ENCODE measurements at regions not wholly inside any gene's neighbourhood (a gene's known extent, or its start where the extent isn't known, plus 50 kb on each side); places are given as distances from the start of the nearest gene placed in this dataset.

DNA sequence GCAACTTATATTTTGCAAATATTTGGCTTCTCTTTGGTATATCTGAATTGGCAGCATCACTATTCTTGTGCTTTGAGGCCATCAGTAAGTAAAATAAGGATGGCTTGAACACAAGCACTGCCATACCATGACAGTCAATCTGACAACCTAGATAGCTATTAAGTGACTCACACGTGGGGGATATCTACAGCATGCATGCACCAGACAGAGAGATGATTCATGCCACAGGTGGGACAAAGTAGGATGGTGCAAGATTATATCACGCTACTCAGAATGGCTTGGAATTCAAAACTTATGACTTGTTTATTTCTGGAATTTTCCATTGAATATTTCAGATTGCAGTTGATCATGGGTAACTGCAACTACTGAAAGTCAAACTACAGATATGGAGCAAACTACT, 675.6 kb upstream of the MDGA2 start:
- Histone ChIP-seq H3K27ac (no peak overlapping the region), H3K4me1 (no peaks in the 10 kb centered on the region), H3K36me3 (no peaks in the 10 kb centered on the region), H3K4me3 (no peak overlapping the region), H3K9me3 (no peaks in the 10 kb centered on the region), H3K27me3 (no peaks in the 10 kb centered on the region)
- DNase-seq (no peak), ATAC-seq (ENCODE audit: low FRiP score in 2 of 2) (no peak)
- 53 to 64% methylated on average over 2 of the region's 2 CpGs for WGBS, 2 donors
- TF ChIP-seq POLR2AphosphoS5 (IDR thresholded peaks at IDR 0.05) (no peak), POLR2A (IDR thresholded peaks at IDR 0.05) (no peak), EP300 (IDR thresholded peaks at IDR 0.05) (no peak)
- TF ChIP-seq, protein P1, sequence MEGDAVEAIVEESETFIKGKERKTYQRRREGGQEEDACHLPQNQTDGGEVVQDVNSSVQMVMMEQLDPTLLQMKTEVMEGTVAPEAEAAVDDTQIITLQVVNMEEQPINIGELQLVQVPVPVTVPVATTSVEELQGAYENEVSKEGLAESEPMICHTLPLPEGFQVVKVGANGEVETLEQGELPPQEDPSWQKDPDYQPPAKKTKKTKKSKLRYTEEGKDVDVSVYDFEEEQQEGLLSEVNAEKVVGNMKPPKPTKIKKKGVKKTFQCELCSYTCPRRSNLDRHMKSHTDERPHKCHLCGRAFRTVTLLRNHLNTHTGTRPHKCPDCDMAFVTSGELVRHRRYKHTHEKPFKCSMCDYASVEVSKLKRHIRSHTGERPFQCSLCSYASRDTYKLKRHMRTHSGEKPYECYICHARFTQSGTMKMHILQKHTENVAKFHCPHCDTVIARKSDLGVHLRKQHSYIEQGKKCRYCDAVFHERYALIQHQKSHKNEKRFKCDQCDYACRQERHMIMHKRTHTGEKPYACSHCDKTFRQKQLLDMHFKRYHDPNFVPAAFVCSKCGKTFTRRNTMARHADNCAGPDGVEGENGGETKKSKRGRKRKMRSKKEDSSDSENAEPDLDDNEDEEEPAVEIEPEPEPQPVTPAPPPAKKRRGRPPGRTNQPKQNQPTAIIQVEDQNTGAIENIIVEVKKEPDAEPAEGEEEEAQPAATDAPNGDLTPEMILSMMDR (IDR thresholded peaks at IDR 0.05): no peak

DNA sequence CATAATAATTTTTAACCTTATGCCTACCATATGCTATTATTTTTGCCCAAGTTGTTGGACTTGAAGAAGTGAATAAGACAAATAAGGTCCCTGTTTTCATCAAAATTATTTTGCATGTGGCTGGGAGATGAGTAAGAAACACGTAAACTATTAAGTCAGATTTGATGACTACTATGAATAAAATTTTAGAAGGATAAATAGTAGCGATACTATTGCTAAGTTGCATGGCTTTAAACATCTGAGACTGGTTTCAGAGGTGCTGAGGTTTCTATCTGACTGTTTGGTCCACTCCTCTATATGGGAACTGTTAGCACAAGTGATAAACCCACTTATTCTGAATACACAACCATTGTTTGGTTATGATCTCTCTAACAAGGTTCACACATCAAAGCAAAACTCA, 674.3 kb upstream of the MDGA2 start:
- Histone ChIP-seq H3K27me3 (no peaks in the 10 kb centered on the region), H3K36me3 (no peaks in the 10 kb centered on the region), H3K4me1 (no peaks in the 10 kb centered on the region), H3K4me3 (no peak overlapping the region), H3K9me3 (no peaks in the 10 kb centered on the region), H3K27ac (no peak overlapping the region)
- no peak for ATAC-seq (ENCODE audit: low FRiP score in 2 of 2)
- TF ChIP-seq, protein P1 (IDR thresholded peaks at IDR 0.05): no peak
- no peak for TF ChIP-seq POLR2A (IDR thresholded peaks at IDR 0.05)
- TF ChIP-seq EP300 (IDR thresholded peaks at IDR 0.05): no peak
- TF ChIP-seq POLR2AphosphoS5 (IDR thresholded peaks at IDR 0.05): no peak
- 69 to 77% methylated on average over 2 of the region's 2 CpGs for WGBS, 2 donors
- DNase-seq: no peak

DNA sequence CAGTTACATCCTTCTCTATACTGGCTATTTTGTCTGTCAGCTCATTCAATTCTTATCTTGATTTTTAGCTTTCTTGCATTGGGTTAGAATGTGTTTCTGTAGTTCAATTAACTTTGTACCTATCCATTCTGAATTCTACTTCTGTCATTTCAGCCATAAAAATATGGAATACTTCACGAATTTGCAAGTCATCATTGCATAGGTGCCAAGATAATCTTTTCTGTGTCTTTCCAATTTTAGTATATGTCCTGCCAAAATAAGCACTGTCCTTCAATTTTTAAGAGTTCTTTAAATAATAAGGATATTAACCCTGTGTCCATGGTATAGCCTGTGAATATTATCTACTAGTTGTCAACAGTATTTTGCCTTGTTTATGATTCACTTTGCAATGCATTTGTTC, 665.7 kb upstream of the MDGA2 start:
- no peak for ATAC-seq (ENCODE audit: low FRiP score in 2 of 2)
- TF ChIP-seq, protein P1 (IDR thresholded peaks at IDR 0.05): no peak
- Histone ChIP-seq H3K9me3 (no peaks in the 10 kb centered on the region), H3K4me1 (no peaks in the 10 kb centered on the region), H3K27me3 (no peaks in the 10 kb centered on the region), H3K36me3 (no peaks in the 10 kb centered on the region), H3K27ac (no peak overlapping the region), H3K4me3 (no peak overlapping the region)
- 47 to 69% methylated on average over 1 of the region's 1 CpG for WGBS, 2 donors
- DNase-seq: no peak

DNA sequence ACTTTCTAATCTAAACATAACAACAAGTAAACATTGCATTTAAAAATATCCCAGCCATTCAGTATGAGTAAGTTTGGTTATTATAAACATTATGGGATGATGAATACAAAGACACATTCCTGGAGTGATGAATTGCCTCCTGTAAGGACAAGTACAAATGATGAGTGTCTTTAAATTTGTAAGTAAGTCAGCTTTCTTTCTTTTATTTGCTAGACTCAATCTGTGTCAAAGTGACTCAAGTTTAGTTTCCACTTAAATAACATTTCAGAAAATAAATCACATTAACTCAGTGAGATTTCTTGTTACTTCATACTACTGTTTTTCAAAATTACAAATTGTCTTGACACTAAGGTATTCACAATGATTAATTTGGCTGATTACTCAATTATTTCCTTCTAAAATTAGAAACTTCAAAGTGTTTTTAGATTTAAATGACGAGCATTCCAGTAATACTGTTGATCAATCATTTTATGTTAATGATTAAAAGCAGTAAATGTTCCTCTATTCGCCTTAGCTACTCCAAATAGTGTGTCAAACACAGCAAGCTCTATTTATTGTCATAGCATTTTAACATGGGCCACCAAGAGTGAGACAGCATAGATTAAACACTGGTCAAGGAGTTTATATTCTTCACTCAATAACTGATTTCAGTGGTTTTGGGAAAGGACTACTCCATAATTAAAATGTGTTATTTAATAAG, 658.0 kb upstream of the MDGA2 start:
- WGBS, 2 donors: 35 to 41% methylated on average over 2 of the region's 2 CpGs
- Histone ChIP-seq H3K27ac (no peak overlapping the region), H3K9me3 (no peaks in the 10 kb centered on the region), H3K4me1 (no peaks in the 10 kb centered on the region), H3K36me3 (no peaks in the 10 kb centered on the region), H3K4me3 (no peak overlapping the region), H3K27me3 (no peaks in the 10 kb centered on the region)
- TF ChIP-seq POLR2AphosphoS5 (IDR thresholded peaks at IDR 0.05) (no peak), EP300 (IDR thresholded peaks at IDR 0.05) (no peak), POLR2A (IDR thresholded peaks at IDR 0.05) (no peak)
- TF ChIP-seq, protein P1 (IDR thresholded peaks at IDR 0.05): no peak
- DNase-seq (no peak), ATAC-seq (ENCODE audit: low FRiP score in 2 of 2) (no peak)

DNA sequence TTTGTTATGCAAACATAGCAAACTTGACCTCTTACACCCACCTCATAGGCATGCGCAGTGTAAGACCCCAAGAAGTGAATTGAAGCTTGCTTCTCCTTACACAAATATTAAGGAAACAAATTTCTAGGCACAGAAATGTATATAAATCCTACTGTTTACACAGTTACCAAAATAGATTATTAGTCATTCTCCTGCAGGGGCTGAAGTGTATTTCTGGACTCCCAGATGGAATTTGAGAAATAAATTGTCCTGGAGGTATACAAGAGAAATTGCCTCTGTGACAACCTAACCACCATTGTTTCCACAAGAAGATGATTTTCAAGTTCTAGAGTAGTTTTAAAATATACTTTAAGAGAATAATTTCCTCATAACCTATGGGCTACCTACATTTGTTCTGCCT, 656.0 kb upstream of the MDGA2 start:
- WGBS, 2 donors: 61 to 68% methylated on average over 1 of the region's 1 CpG
- Histone ChIP-seq H3K4me3 (no peak overlapping the region), H3K27ac (no peak overlapping the region), H3K27me3 (no peaks in the 10 kb centered on the region), H3K4me1 (no peaks in the 10 kb centered on the region), H3K9me3 (no peaks in the 10 kb centered on the region), H3K36me3 (no peaks in the 10 kb centered on the region)
- no peak for ATAC-seq (ENCODE audit: low FRiP score in 2 of 2)
- DNase-seq: no peak
- no peak for TF ChIP-seq POLR2AphosphoS5 (IDR thresholded peaks at IDR 0.05)
- no peak for TF ChIP-seq EP300 (IDR thresholded peaks at IDR 0.05)
- TF ChIP-seq, protein P1 (IDR thresholded peaks at IDR 0.05): no peak
- no peak for TF ChIP-seq POLR2A (IDR thresholded peaks at IDR 0.05)

Data from upper lobe of left lung (tissue), 6 donors.